ENCODE measurements at regions not wholly inside any gene's neighbourhood (a gene's known extent, or its start where the extent isn't known, plus 50 kb on each side); places are given as distances from the start of the nearest gene placed in this dataset.
"Not testable (repeated sequence)": the region's sequence is repeated elsewhere in the genome, so short reads cannot be mapped to it uniquely, and the experiment has no call there.

GRCh38 chr3:31184261-31185061 is 290.0 kb upstream of the GADL1 start:
- no peak for DNase-seq

GRCh38 chr3:31185062-31185357 is 290.5 kb upstream of the GADL1 start:
- DNase-seq: no peak

GRCh38 chr3:31186041-31186440 is 291.6 kb upstream of the GADL1 start:
- no peak for DNase-seq

GRCh38 chr3:31187380-31187779 is 292.9 kb upstream of the GADL1 start:
- no peak for DNase-seq

- no peak for DNase-seq
Measured at GRCh38 chr3:31188112-31188511, 293.7 kb upstream of the GADL1 start.

GRCh38 chr3:31189330-31189729 is 294.9 kb upstream of the GADL1 start:
- DNase-seq: no peak

GRCh38 chr3:31189971-31190370 is 295.5 kb upstream of the GADL1 start:
- no peak for DNase-seq

GRCh38 chr3:31191354-31191753 is 296.9 kb upstream of the GADL1 start:
- DNase-seq: no peak

- DNase-seq: no peak
Measured at GRCh38 chr3:31193429-31193828, 299.0 kb upstream of the GADL1 start.

- DNase-seq: no peak
Measured at GRCh38 chr3:31193871-31194270, 299.4 kb upstream of the GADL1 start.

GRCh38 chr3:31196261-31196660 is 301.8 kb upstream of the GADL1 start:
- no peak for DNase-seq

GRCh38 chr3:31196881-31197364 is 302.5 kb upstream of the GADL1 start:
- DNase-seq: no peak

- no peak for DNase-seq
Measured at GRCh38 chr3:31197941-31198340, 303.5 kb upstream of the GADL1 start.

GRCh38 chr3:31198890-31199289 is 304.4 kb upstream of the GADL1 start:
- no peak for DNase-seq

GRCh38 chr3:31203960-31204795 is 309.7 kb upstream of the GADL1 start:
- no peak for DNase-seq

GRCh38 chr3:31204796-31205056 is 310.3 kb upstream of the GADL1 start:
- DNase-seq: not testable (repeated sequence)

- DNase-seq: no peak
Measured at GRCh38 chr3:31210068-31210645, 315.7 kb upstream of the GADL1 start.

- peak; percentile 43 for DNase-seq
Measured at GRCh38 chr3:31213869-31214486, 318.7 kb upstream of the STT3B start.

- DNase-seq: no peak
Measured at GRCh38 chr3:31218082-31218481, 314.6 kb upstream of the STT3B start.

- no peak for DNase-seq
Measured at GRCh38 chr3:31219131-31219843, 313.4 kb upstream of the STT3B start.

GRCh38 chr3:31220431-31220830 is 312.3 kb upstream of the STT3B start:
- DNase-seq: no peak

GRCh38 chr3:31223278-31223677 is 309.4 kb upstream of the STT3B start:
- no peak for DNase-seq
